GM12873 (cell line): ENCODE measurements at regions not wholly inside any gene's neighbourhood (a gene's known extent, or its start where the extent isn't known, plus 50 kb on each side); places are given as distances from the start of the nearest gene placed in this dataset.

Experiments used
- TF ChIP-seq, protein P1 (sequence below): IDR thresholded peaks from 2 replicates; pipeline ENCODE4 v1.5.1; 2012; ENCODE audit warnings: low read depth, mild to moderate bottlenecking, moderate library complexity, low read length, control low read depth; ENCODE audit not compliant: insufficient read depth; ENCODE audit errors: missing control alignments

- TF ChIP-seq, protein P1, sequence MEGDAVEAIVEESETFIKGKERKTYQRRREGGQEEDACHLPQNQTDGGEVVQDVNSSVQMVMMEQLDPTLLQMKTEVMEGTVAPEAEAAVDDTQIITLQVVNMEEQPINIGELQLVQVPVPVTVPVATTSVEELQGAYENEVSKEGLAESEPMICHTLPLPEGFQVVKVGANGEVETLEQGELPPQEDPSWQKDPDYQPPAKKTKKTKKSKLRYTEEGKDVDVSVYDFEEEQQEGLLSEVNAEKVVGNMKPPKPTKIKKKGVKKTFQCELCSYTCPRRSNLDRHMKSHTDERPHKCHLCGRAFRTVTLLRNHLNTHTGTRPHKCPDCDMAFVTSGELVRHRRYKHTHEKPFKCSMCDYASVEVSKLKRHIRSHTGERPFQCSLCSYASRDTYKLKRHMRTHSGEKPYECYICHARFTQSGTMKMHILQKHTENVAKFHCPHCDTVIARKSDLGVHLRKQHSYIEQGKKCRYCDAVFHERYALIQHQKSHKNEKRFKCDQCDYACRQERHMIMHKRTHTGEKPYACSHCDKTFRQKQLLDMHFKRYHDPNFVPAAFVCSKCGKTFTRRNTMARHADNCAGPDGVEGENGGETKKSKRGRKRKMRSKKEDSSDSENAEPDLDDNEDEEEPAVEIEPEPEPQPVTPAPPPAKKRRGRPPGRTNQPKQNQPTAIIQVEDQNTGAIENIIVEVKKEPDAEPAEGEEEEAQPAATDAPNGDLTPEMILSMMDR, result no peak
These were observed 347.7 kb downstream of the NPHP4 start for GRCh38 chr1:5644281-5645134.

GRCh38 chr1:5643360-5644107 is 348.7 kb downstream of the NPHP4 start:
- TF ChIP-seq, protein P1, result no peak

DNA sequence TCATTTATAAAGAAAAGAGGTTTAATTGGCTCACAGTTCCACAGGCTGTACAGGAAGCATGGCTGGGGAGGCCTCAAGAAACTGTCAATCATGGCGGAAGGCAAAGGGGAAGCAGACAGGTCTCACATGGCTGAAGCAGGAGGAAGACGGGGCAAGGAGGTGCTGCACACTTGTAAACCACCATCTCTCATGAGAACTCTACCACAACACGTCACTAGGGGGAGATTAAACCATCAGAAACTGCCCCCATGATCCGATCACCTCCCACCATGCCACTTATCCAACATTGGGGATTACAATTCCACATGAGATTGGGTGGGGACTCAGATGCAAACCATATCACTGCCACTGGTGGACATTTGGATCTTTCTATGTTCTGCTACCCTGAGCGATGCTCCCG is 351.4 kb downstream of the NPHP4 start:
- TF ChIP-seq, protein P1, result no peak

DNA sequence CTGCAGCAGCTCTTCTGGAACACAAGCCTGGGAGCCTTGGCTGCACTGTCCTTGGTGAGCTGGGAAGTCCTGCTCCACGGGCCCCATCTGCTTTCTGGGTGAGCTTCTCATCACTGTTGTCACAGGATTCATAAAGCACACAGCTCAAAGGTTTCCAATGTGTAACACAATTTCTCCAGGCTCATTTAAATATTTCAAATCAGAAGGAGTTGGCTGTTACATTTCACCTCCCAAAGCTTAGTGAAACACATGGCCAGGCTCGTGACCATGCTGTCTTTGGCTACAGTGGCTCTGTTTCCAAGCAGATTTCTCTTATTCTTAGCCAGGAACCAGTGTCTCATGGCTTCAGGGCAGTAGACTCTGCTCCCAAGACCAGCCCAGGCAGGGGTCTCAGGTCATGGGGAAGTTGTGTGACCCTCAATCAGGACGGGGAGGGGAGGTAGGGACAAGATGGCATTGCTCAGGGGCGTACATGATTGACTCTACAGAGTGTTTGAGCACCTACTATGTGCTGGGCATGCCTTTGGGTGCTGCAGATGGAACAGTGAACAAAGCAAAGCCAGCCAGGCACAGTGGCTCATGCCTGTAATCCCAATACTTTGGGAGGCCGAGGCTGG is 353.0 kb downstream of the NPHP4 start:
- TF ChIP-seq, protein P1, result no peak

DNA sequence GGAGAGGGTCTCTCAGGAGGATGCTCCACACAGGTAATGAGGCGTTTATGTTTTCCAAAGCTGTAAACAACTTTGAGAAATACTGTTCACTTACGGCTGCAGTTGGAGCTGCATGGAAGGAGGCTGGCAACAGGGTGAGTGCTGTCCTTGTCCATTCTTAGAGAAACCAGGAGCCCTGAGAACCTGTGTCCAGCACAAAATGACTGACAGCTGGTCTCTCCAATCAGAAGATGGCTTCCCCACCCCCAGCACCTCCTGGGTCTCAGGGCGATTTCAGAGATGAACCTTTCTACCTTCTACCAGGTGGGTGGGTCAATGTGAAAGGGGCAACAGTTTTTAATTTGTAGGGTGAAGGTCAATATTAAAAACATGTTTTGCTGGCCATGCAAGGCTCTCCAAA is 353.6 kb downstream of the NPHP4 start:
- TF ChIP-seq, protein P1, result no peak

DNA sequence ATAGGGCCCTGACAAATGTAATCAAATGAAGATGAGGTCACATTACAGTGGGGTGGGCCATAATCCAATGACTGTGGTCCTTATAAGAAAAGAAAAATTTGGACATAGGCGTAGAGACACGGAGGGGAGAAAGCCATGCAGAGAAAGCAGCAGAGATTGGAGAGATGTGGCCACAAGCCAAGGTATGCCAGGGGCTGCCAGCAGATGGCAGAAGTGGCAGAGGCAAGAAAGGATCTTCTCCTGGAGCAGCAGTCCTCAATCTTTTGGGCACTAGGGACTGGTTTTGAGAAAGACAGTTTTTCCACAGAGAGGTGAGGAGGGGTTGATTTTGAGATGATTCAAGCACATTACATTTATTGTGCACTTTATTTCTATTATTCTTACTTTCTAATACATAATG is 355.1 kb downstream of the NPHP4 start:
- TF ChIP-seq, protein P1, result peak; percentile 70

DNA sequence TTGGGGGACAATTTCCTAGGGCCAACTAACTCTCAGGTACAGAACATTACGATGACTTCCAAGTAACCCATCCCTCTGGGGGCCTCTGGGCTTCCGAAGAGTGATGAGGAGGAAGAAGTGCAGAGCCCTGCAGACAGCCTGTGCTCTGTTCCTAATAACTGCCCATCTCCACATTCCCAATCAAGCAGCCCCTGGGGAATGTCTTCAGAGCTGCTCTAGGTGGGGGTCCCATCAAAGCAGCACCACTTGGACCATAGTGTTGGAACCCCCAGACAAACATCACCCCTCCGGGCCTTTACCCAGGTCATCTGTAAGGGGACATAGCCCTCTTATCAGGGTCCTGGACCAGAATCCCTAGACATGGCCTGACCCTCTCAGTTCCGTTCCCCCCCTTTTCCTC is 357.3 kb downstream of the NPHP4 start:
- TF ChIP-seq, protein P1, result no peak
